ENCODE measurements at regions not wholly inside any gene's neighbourhood (a gene's known extent, or its start where the extent isn't known, plus 50 kb on each side); places are given as distances from the start of the nearest gene placed in this dataset.
"Not testable (repeated sequence)": the region's sequence is repeated elsewhere in the genome, so short reads cannot be mapped to it uniquely, and the experiment has no call there.

- TF ChIP-seq, protein P1, sequence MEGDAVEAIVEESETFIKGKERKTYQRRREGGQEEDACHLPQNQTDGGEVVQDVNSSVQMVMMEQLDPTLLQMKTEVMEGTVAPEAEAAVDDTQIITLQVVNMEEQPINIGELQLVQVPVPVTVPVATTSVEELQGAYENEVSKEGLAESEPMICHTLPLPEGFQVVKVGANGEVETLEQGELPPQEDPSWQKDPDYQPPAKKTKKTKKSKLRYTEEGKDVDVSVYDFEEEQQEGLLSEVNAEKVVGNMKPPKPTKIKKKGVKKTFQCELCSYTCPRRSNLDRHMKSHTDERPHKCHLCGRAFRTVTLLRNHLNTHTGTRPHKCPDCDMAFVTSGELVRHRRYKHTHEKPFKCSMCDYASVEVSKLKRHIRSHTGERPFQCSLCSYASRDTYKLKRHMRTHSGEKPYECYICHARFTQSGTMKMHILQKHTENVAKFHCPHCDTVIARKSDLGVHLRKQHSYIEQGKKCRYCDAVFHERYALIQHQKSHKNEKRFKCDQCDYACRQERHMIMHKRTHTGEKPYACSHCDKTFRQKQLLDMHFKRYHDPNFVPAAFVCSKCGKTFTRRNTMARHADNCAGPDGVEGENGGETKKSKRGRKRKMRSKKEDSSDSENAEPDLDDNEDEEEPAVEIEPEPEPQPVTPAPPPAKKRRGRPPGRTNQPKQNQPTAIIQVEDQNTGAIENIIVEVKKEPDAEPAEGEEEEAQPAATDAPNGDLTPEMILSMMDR (IDR thresholded peaks at IDR 0.05) = not testable (repeated sequence)
- not testable (repeated sequence) for TF ChIP-seq POLR2A (IDR thresholded peaks at IDR 0.05)
Observed at GRCh38 chr10:33049963-33050920, 92.2 kb upstream of the ITGB1 start.
